NB4 (cell line): ENCODE measurements at regions not wholly inside any gene's neighbourhood (a gene's known extent, or its start where the extent isn't known, plus 50 kb on each side); places are given as distances from the start of the nearest gene placed in this dataset.

Experiments
- DNase-seq: peaks from one replicate; pipeline ENCODE4 v3.0.0; 2010; ENCODE audit warnings: low read depth
- H3K4me3 ChIP-seq: one replicate; pipeline ENCODE4 v1.5.1; 2011; ENCODE audit warnings: mild to moderate bottlenecking, low read depth, low read length, moderate library complexity
- CTCF ChIP-seq: IDR thresholded peaks from one replicate; pipeline ENCODE4 v1.5.1; 2012; ENCODE audit warnings: low read depth, low read length
- MAX ChIP-seq: IDR thresholded peaks from 2 replicates; pipeline ENCODE4 v1.6.1; 2011; ENCODE audit warnings: low read depth, low read length
- MYC ChIP-seq: IDR thresholded peaks from 2 replicates; pipeline ENCODE4 v1.6.1; 2011; ENCODE audit warnings: low read depth, low read length
- POLR2A ChIP-seq: IDR thresholded peaks from 2 replicates; pipeline ENCODE4 v1.6.1; 2011; ENCODE audit warnings: mild to moderate bottlenecking; ENCODE audit not compliant: insufficient read length; ENCODE audit errors: extremely low read depth

- TF ChIP-seq MYC = no peak
- no peak for TF ChIP-seq POLR2A
- no peak for TF ChIP-seq CTCF
- TF ChIP-seq MAX = no peak
- H3K4me3 ChIP-seq = no peak overlapping the region
- DNase-seq = no peak
Measured at GRCh38 chr18:27377251-27377650, 192.1 kb upstream of the CHST9 start.

- TF ChIP-seq MAX (no peak), POLR2A (no peak), MYC (no peak), CTCF (no peak)
- DNase-seq = peak; percentile 0
- no peak overlapping the region for H3K4me3 ChIP-seq
Measured at GRCh38 chr18:27372386-27372785, 187.3 kb upstream of the CHST9 start.

- TF ChIP-seq MAX (no peak), MYC (no peak), POLR2A (no peak), CTCF (no peak)
- H3K4me3 ChIP-seq = no peak overlapping the region
- no peak for DNase-seq
Measured at GRCh38 chr18:27366665-27367064, 181.6 kb upstream of the CHST9 start.

- no peak for DNase-seq
- no peak overlapping the region for H3K4me3 ChIP-seq
- TF ChIP-seq MYC (no peak), POLR2A (no peak), CTCF (no peak), MAX (no peak)
Measured at GRCh38 chr18:27366151-27366550, 181.0 kb upstream of the CHST9 start.

GRCh38 chr18:27363872-27364271 lies 178.8 kb upstream of the CHST9 start:
- DNase-seq = peak; percentile 11
- TF ChIP-seq MAX (no peak), POLR2A (no peak), CTCF (no peak)
- no peak overlapping the region for H3K4me3 ChIP-seq

GRCh38 chr18:27361477-27361876 lies 176.4 kb upstream of the CHST9 start:
- no peak overlapping the region for H3K4me3 ChIP-seq
- DNase-seq = no peak
- no peak for TF ChIP-seq MYC
- no peak for TF ChIP-seq MAX
- no peak for TF ChIP-seq CTCF
- no peak for TF ChIP-seq POLR2A
